Keratinocyte (primary cell): ENCODE measurements at regions not wholly inside any gene's neighbourhood (a gene's known extent, or its start where the extent isn't known, plus 50 kb on each side); places are given as distances from the start of the nearest gene placed in this dataset.

Experiments used
- DNase-seq: peaks from one replicate; pipeline ENCODE4 v3.0.0-alpha.2; 2011; ENCODE audit warnings: low read depth, missing footprints, low spot score
- FAIRE-seq: peaks from 2 replicates; lab custom pipeline; 2011; peaks lifted over from hg19 to GRCh38; lab: Jason Lieb, UNC
- H2AFZ ChIP-seq: 2 replicates; pipeline ENCODE4 v1.6.0; 2012; ENCODE audit warnings: low read length, control low read depth, inconsistent platforms; ENCODE audit not compliant: control insufficient read depth
- H3K27ac ChIP-seq: 2 replicates; pipeline ENCODE4 v1.5.1; 2011; ENCODE audit warnings: low read length; ENCODE audit not compliant: control insufficient read depth, insufficient read depth
- H3K27me3 ChIP-seq: 3 replicates; pipeline ENCODE4 v1.6.0; 2011; ENCODE audit warnings: low read length; ENCODE audit not compliant: control insufficient read depth, insufficient read depth; ENCODE audit errors: extremely low read depth
- H3K36me3 ChIP-seq, 2 experiments: 2 replicates in 1 of 2; 3 replicates in 1 of 2; pipeline ENCODE4 v1.5.1; 2011; ENCODE audit warnings: low read length in 2 of 2, mild to moderate bottlenecking in 1 of 2; ENCODE audit not compliant: control insufficient read depth in 2 of 2, insufficient read depth in 2 of 2; ENCODE audit errors: extremely low read depth in 1 of 2
- H3K4me1 ChIP-seq: 3 replicates; pipeline ENCODE4 v1.5.1; 2011; ENCODE audit warnings: low read length; ENCODE audit not compliant: control insufficient read depth, insufficient read depth; ENCODE audit errors: extremely low read depth
- H3K4me2 ChIP-seq: 3 replicates; pipeline ENCODE4 v1.6.0; 2011; ENCODE audit warnings: low read depth, low read length; ENCODE audit not compliant: control insufficient read depth, insufficient read depth; ENCODE audit errors: extremely low read depth
- H3K4me3 ChIP-seq, 3 experiments: fragments of 200-600 bp in 1 of 3; sonication (generic) in 1 of 3; 2 replicates in 2 of 3; 3 replicates in 1 of 3; pipeline ENCODE4 v1.5.1; 2011 to 2016; ENCODE audit warnings: low read length in 3 of 3, mild to moderate bottlenecking in 3 of 3, control low read depth in 2 of 3, inconsistent platforms in 1 of 3, low read depth in 1 of 3, mixed read lengths in 1 of 3, mixed run types in 1 of 3, moderate library complexity in 1 of 3; ENCODE audit not compliant: control insufficient read depth in 2 of 3, insufficient read depth in 2 of 3; ENCODE audit errors: extremely low read depth in 1 of 3
- H3K79me2 ChIP-seq: 2 replicates; pipeline ENCODE4 v1.6.0; 2012; ENCODE audit warnings: low read length; ENCODE audit not compliant: control insufficient read depth, insufficient read depth
- H3K9ac ChIP-seq: 3 replicates; pipeline ENCODE4 v1.6.0; 2011; ENCODE audit warnings: low read length; ENCODE audit not compliant: control insufficient read depth, insufficient read depth; ENCODE audit errors: extremely low read depth
- H3K9me1 ChIP-seq: 3 replicates; pipeline ENCODE4 v1.6.0; 2011; ENCODE audit warnings: low read length; ENCODE audit not compliant: control insufficient read depth, insufficient read depth; ENCODE audit errors: extremely low read depth
- H3K9me3 ChIP-seq: 2 replicates; pipeline ENCODE4 v1.5.1; 2012; ENCODE audit warnings: low read depth, low read length; ENCODE audit not compliant: control insufficient read depth
- H4K20me1 ChIP-seq: 3 replicates; pipeline ENCODE4 v1.6.0; 2011; ENCODE audit warnings: low read length; ENCODE audit not compliant: control insufficient read depth, insufficient read depth; ENCODE audit errors: extremely low read depth
- CTCF ChIP-seq, 3 experiments: IDR thresholded peaks in 1 of 3; conservative IDR thresholded peaks in 1 of 3; optimal IDR thresholded peaks in 1 of 3; 2 replicates in 2 of 3; 3 replicates in 1 of 3; pipeline versions ENCODE3 to v1.5.1; 2011; ENCODE audit warnings: low read length in 3 of 3, mild to moderate bottlenecking in 3 of 3, moderate library complexity in 2 of 3, control low read depth in 1 of 3, inconsistent platforms in 1 of 3; ENCODE audit not compliant: insufficient read depth in 2 of 3; ENCODE audit errors: extremely low read depth in 1 of 3
- EZH2 ChIP-seq: IDR thresholded peaks from one replicate; pipeline ENCODE4 v1.6.1; 2012; ENCODE audit warnings: inconsistent platforms, mild to moderate bottlenecking, low read length, moderate library complexity
- dilution Hi-C: fragments of 300-500 bp; cut with MboI; formaldehyde crosslinking; loops from one replicate; pipeline ENCODE4 v1.7.0; 2020; ENCODE audit warnings: low sequenced_read_pairs; ENCODE audit not compliant: extremely low pct_ligation_motif_present

- Histone ChIP-seq H3K36me3 (no peaks in the 10 kb centered on the region), H4K20me1 (no peaks in the 10 kb centered on the region), H3K27ac (no peak overlapping the region), H3K4me3 (no peak overlapping the region), H3K9me1 (no peaks in the 10 kb centered on the region), H3K4me2 (no peak overlapping the region), H2AFZ (no peak overlapping the region), H3K27me3 (no peaks in the 10 kb centered on the region), H3K79me2 (no peaks in the 10 kb centered on the region), H3K4me1 (no peaks in the 10 kb centered on the region), H3K9ac (no peak overlapping the region), H3K9me3 (no peaks in the 10 kb centered on the region)
- dilution Hi-C loops: no loop called here
- no peak for DNase-seq
- TF ChIP-seq EZH2: no peak
- no peak for TF ChIP-seq CTCF (optimal IDR thresholded peaks at IDR 0.05 in 1 of 3, IDR thresholded peaks at IDR 0.05 in 1 of 3, conservative IDR thresholded peaks at IDR 0.05 in 1 of 3; ENCODE audit: extremely low read depth in 1 of 3, insufficient read depth in 2 of 3, low read length in 3 of 3)
- no peak for FAIRE-seq
These were observed 173.1 kb upstream of the API5 start for GRCh38 chr11:43138621-43139140.

GRCh38 chr11:43145653-43146052 lies 166.1 kb upstream of the API5 start:
- Histone ChIP-seq H2AFZ (no peak overlapping the region), H3K4me3 (no peak overlapping the region), H3K79me2 (no peaks in the 10 kb centered on the region), H3K27me3 (no peaks in the 10 kb centered on the region), H3K9me1 (no peaks in the 10 kb centered on the region), H3K27ac (no peak overlapping the region), H4K20me1 (no peaks in the 10 kb centered on the region), H3K9me3 (no peaks in the 10 kb centered on the region), H3K4me1 (no peaks in the 10 kb centered on the region), H3K9ac (no peak overlapping the region), H3K36me3 (no peaks in the 10 kb centered on the region), H3K4me2 (no peak overlapping the region)
- DNase-seq (no peak), FAIRE-seq (no peak)
- TF ChIP-seq EZH2 (no peak), CTCF (optimal IDR thresholded peaks at IDR 0.05 in 1 of 3, IDR thresholded peaks at IDR 0.05 in 1 of 3, conservative IDR thresholded peaks at IDR 0.05 in 1 of 3; ENCODE audit: extremely low read depth in 1 of 3, insufficient read depth in 2 of 3, low read length in 3 of 3) (no peak)
- dilution Hi-C loops: no loop called here
